RPMI7951 (cell line): ENCODE measurements at regions not wholly inside any gene's neighbourhood (a gene's known extent, or its start where the extent isn't known, plus 50 kb on each side); places are given as distances from the start of the nearest gene placed in this dataset.
"Not testable (repeated sequence)": the region's sequence is repeated elsewhere in the genome, so short reads cannot be mapped to it uniquely, and the experiment has no call there.

Experiments used
- DNase-seq: peaks from one replicate; pipeline ENCODE4 v3.0.0-alpha.2; 2012; ENCODE audit warnings: low read depth

GRCh38 chr7:142501434-142501833 is 243.6 kb upstream of the PRSS58 start:
- no peak for DNase-seq

GRCh38 chr7:142500366-142500765 is 242.5 kb upstream of the PRSS58 start:
- no peak for DNase-seq

- DNase-seq, result no peak
Observed at GRCh38 chr7:142499635-142500034, 241.8 kb upstream of the PRSS58 start.

GRCh38 chr7:142498364-142498763 is 240.5 kb upstream of the PRSS58 start:
- no peak for DNase-seq

GRCh38 chr7:142496545-142496991 is 238.7 kb upstream of the PRSS58 start:
- peak; percentile 45 for DNase-seq

- DNase-seq, result not testable (repeated sequence)
Observed at GRCh38 chr7:142495879-142496278, 238.0 kb upstream of the PRSS58 start.

GRCh38 chr7:142495301-142495700 is 237.4 kb upstream of the PRSS58 start:
- DNase-seq, result not testable (repeated sequence)

GRCh38 chr7:142494021-142494420 is 236.2 kb upstream of the PRSS58 start:
- DNase-seq, result no peak

- DNase-seq, result no peak
Observed at GRCh38 chr7:142488842-142489241, 231.0 kb upstream of the PRSS58 start.

- no peak for DNase-seq
Observed at GRCh38 chr7:142488036-142488633, 230.3 kb upstream of the PRSS58 start.

- not testable (repeated sequence) for DNase-seq
Observed at GRCh38 chr7:142487565-142487964, 229.7 kb upstream of the PRSS58 start.

- no peak for DNase-seq
Observed at GRCh38 chr7:142487124-142487523, 229.3 kb upstream of the PRSS58 start.

- peak; percentile 40 for DNase-seq
Observed at GRCh38 chr7:142485617-142486226, 227.9 kb upstream of the PRSS58 start.

- DNase-seq, result no peak
Observed at GRCh38 chr7:142483659-142484317, 225.9 kb upstream of the PRSS58 start.

GRCh38 chr7:142482891-142483658 is 225.2 kb upstream of the PRSS58 start:
- peak; percentile 53 for DNase-seq

- peak; percentile 56 for DNase-seq
Observed at GRCh38 chr7:142481548-142481947, 223.7 kb upstream of the PRSS58 start.

GRCh38 chr7:142478479-142479220 is 220.8 kb upstream of the PRSS58 start:
- peak; percentile 73 for DNase-seq

- DNase-seq, result not testable (repeated sequence)
Observed at GRCh38 chr7:142477801-142478200, 219.9 kb upstream of the PRSS58 start.

GRCh38 chr7:142477079-142477651 is 219.3 kb upstream of the PRSS58 start:
- DNase-seq, result peak; percentile 77

- peak; percentile 33 for DNase-seq
Observed at GRCh38 chr7:142476077-142476476, 218.2 kb upstream of the PRSS58 start.

- no peak for DNase-seq
Observed at GRCh38 chr7:142471820-142472219, 214.0 kb upstream of the PRSS58 start.

- no peak for DNase-seq
Observed at GRCh38 chr7:142470544-142470830, 212.6 kb upstream of the PRSS58 start.
